Fibroblast of mammary gland (primary cell): ENCODE measurements at regions not wholly inside any gene's neighbourhood (a gene's known extent, or its start where the extent isn't known, plus 50 kb on each side); places are given as distances from the start of the nearest gene placed in this dataset.
"Not testable (repeated sequence)": the region's sequence is repeated elsewhere in the genome, so short reads cannot be mapped to it uniquely, and the experiment has no call there.

Experiments
- DNase-seq: peaks from one replicate; pipeline ENCODE4 v3.0.0-alpha.2; 2010; ENCODE audit warnings: low read depth
- H3K4me3 ChIP-seq: 2 replicates; pipeline ENCODE4 v1.5.1; 2011; ENCODE audit warnings: low read depth, mild to moderate bottlenecking, low read length, moderate library complexity; ENCODE audit not compliant: control insufficient read depth
- CTCF ChIP-seq: conservative IDR thresholded peaks from 2 replicates; pipeline ENCODE4 v1.5.1; 2011; ENCODE audit warnings: low read depth, low read length, inconsistent platforms; ENCODE audit not compliant: control insufficient read depth, insufficient read depth

DNA sequence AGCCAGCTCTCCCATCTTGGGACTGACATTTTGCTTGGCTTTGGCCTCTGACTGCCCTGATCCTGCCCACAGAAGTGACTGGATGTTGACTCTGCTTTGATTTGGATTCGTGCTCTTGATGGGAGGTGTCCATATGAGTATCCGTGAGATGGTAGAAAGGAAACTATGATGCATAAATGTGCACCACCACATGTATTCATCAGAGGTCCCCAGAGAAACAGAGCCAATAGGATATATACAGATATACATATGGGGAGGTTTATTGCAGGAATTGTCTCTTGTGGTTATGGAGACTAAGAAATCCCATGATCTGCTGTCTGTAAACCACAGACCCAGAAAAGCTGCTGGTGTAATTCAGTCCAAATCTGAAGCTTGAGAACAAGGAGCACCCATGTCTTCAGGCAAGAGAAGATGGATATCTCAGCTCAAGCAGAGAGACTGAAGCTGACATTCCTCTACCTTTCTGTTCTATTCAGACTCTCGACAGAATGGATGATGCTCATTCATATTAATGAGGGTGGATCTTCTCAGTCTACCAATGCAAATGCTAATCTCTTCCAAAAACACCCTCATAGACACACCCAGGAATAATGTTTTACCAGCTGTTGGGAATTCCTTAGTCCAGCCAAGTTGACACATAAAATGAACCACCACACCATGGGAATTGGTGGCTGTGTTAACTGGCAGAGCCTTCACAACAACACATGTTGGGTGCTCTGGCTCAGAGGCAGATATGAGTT lies 390.7 kb downstream of the CCSER2 start:
- H3K4me3 ChIP-seq, result no peak overlapping the region
- no peak for DNase-seq
- TF ChIP-seq CTCF, result no peak

DNA sequence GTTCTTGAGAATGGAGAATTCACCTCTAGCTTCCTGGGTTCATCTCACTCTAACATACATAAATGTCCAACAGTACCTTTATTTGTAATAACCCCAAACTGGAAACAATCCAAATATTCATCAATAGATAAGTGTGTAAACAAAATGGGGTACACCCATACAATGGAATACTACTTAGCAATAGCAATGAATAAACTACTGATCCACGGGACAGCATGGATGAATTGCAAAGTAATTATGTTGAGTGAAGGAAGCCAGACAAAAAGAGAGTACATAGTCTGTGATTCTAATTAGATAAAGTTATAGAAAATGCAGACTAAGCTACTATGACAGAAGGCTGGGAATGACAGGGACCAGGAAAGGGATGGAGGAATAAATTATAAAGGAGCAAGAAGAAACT lies 391.3 kb downstream of the CCSER2 start:
- H3K4me3 ChIP-seq, result no peak overlapping the region
- DNase-seq, result no peak
- TF ChIP-seq CTCF, result no peak

GRCh38 chr10:84727398-84727797 lies 399.0 kb downstream of the CCSER2 start:
- TF ChIP-seq CTCF, result no peak
- H3K4me3 ChIP-seq, result no peak overlapping the region

DNA sequence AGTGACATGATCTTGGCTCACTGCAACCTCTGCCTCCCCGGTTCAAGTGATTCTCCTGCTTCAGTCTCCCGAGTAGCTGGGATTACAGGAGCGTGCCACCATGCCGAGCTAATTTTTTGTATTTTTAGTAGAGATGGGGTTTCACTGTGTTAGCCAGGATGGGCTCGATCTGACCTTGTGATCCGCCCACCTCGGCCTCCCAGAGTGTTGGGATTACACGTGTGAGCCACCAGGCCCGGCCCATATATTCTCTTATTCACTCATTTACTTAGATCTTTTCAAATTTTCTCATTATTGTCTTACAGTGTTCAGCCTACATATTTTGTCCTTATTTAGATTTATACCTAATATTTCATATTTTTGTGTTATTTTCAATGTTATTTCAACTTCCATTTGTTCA lies 410.7 kb downstream of the CCSER2 start:
- DNase-seq, result not testable (repeated sequence)

More at GRCh38 chr10:84727398-84727797, 399.0 kb downstream of the CCSER2 start:
- DNase-seq, result no peak

GRCh38 chr10:84739641-84740040 lies 411.3 kb downstream of the CCSER2 start:
- no peak for TF ChIP-seq CTCF
- DNase-seq, result no peak

More for the DNA sequence above, 410.7 kb downstream of the CCSER2 start:
- not testable (repeated sequence) for H3K4me3 ChIP-seq

DNA sequence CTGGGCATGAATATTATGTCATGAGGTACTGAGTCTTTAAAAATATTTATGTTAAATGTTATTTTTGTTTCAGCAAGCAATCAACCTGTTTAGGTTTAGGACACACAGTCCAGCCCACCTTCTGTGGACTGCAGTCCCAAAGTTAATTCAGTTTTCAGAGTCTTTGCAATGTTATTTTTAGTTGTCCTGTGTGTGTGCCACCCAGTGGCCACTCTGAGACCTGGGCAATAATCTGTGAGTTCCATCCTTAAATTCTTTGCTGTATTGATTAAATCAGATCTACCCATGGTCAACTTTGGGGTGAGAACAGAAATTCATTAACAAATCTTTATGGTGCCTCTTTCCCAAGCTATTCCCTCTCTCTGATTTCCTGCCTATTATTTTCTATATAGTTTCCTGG lies 415.1 kb downstream of the CCSER2 start:
- H3K4me3 ChIP-seq, result no peak overlapping the region
- TF ChIP-seq CTCF, result no peak
- no peak for DNase-seq

More at GRCh38 chr10:84739641-84740040, 411.3 kb downstream of the CCSER2 start:
- H3K4me3 ChIP-seq, result no peak overlapping the region

- H3K4me3 ChIP-seq, result no peak overlapping the region
- TF ChIP-seq CTCF, result no peak
- DNase-seq, result no peak
These were observed 426.9 kb downstream of the CCSER2 start for GRCh38 chr10:84755311-84755710.

GRCh38 chr10:84756653-84757052 lies 428.3 kb downstream of the CCSER2 start:
- DNase-seq, H3K4me3 ChIP-seq: not testable (repeated sequence)

- not testable (repeated sequence) for H3K4me3 ChIP-seq, DNase-seq
These were observed 433.7 kb downstream of the CCSER2 start for GRCh38 chr10:84761994-84762614.
